ENCODE measurements at regions not wholly inside any gene's neighbourhood (a gene's known extent, or its start where the extent isn't known, plus 50 kb on each side); places are given as distances from the start of the nearest gene placed in this dataset.

DNA sequence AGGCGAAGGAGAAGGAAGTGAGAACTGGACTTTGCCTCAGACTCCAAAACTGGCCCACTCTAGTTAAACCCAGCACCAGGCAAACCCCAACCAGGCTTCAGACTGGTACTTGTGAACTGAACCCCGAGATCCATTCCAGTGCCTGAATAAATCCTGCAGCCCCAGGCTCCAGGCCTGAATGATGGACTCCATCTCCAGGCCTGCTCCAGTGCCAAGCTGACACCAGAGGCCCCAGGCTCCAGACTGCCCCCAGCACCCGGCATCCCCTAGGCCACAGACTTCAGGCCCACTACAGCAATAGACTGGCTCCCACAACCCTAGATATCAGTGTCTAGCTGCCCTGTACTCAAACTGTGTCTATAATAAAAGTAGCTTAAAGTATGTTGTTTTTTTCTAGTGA is 406.8 kb downstream of the FAM181B start:
- Histone ChIP-seq H3K79me1 (ENCODE audit: low read depth, low read length) (no peaks in the 10 kb centered on the region), H4K20me1 (replicated peaks in 1 of 2; ENCODE audit: control insufficient read depth in 1 of 2, insufficient read depth in 2 of 2, low read length in 2 of 2) (no peaks in the 10 kb centered on the region), H2BK12ac (ENCODE audit: low read depth, low read length) (no peak overlapping the region), H4K91ac (replicated peaks; ENCODE audit: insufficient read length, low read length) (no peak overlapping the region), H3K9me3 (ENCODE audit: insufficient read depth in 2 of 2, low read depth in 1 of 2, low read length in 1 of 2) (no peaks in the 10 kb centered on the region), H3K79me2 (ENCODE audit: control insufficient read depth in 1 of 2, insufficient read depth in 2 of 2, low read length in 2 of 2) (no peaks in the 10 kb centered on the region), H3K23ac (ENCODE audit: insufficient read length) (no peak overlapping the region), H2BK20ac (ENCODE audit: low read length) (no peak overlapping the region), H3K56ac (replicated peaks; ENCODE audit: insufficient read length, low read depth, low read length) (no peak overlapping the region), H3K4me3 (ENCODE audit: extremely low read depth in 1 of 4, insufficient read depth in 2 of 4, low read depth in 3 of 4, low read length in 4 of 4) (no peak overlapping the region), H2AK5ac (ENCODE audit: low read depth, low read length) (no peak overlapping the region), H3K9ac (replicated peaks in 1 of 4; ENCODE audit: extremely low read depth in 1 of 4, low read depth in 3 of 4, low read length in 3 of 4) (no peak overlapping the region), H2BK15ac (ENCODE audit: low read length) (no peak overlapping the region), H2AFZ (ENCODE audit: low read length) (no peak overlapping the region), H3K4me2 (ENCODE audit: insufficient read depth in 1 of 2, low read depth in 2 of 2, low read length in 2 of 2) (no peak overlapping the region), H3K27ac (ENCODE audit: low read depth, low read length) (no peak overlapping the region), H3K4me1 (replicated peaks in 1 of 4; ENCODE audit: control insufficient read depth in 3 of 4, insufficient read depth in 4 of 4, low read length in 3 of 4) (no peaks in the 10 kb centered on the region), H2BK120ac (replicated peaks; ENCODE audit: low read depth, low read length) (no peak overlapping the region), H3K18ac (ENCODE audit: extremely low read depth, low read length) (no peak overlapping the region), H3K27me3 (replicated peaks in 1 of 4; ENCODE audit: control insufficient read depth in 3 of 4, extremely low read depth in 1 of 4, insufficient read depth in 3 of 4, low read length in 3 of 4) (no peaks in the 10 kb centered on the region), H3K36me3 (ENCODE audit: control insufficient read depth in 2 of 4, insufficient read depth in 4 of 4, low read length in 3 of 4) (no peaks in the 10 kb centered on the region), H2BK5ac (ENCODE audit: low read depth, low read length) (no peak overlapping the region), H3K14ac (ENCODE audit: insufficient read length) (no peak overlapping the region), H4K5ac (ENCODE audit: insufficient read length, low read depth, low read length) (no peak overlapping the region), H3K23me2 (ENCODE audit: low read depth, low read length) (no peaks in the 10 kb centered on the region), H3K4ac (replicated peaks; ENCODE audit: insufficient read length, low read depth, low read length) (no peak overlapping the region), H4K8ac (ENCODE audit: extremely low read depth, insufficient read depth, low read length) (no peak overlapping the region)
- TF ChIP-seq SP1 (IDR thresholded peaks at IDR 0.05; ENCODE audit: low read depth, low read length) (no peak), KDM4A (IDR thresholded peaks at IDR 0.05; ENCODE audit: low read depth, low read length, severe bottlenecking) (no peak)
- CTCF ChIA-PET (ENCODE audit: partially characterized antibody), result no interaction called here
- DNase-seq (ENCODE audit: low read depth in 1 of 2, low spot score in 2 of 2), result no peak
- 87% methylated on average over 3 of the region's 3 CpGs; no CpG with 5 or more reads in 1 of the 2 experiments for WGBS, 2 experiments (ENCODE audit: extremely low coverage in 1 of 2, insufficient coverage in 1 of 2, insufficient read length in 1 of 2, insufficient replicate concordance in 2 of 2, low coverage in 1 of 2, low lambda C conversion rate in 2 of 2, missing lambda C conversion rate in 1 of 2)
- POLR2A ChIA-PET (ENCODE audit: partially characterized antibody), result no interaction called here
- no peak for FAIRE-seq

All from H1 (cell line).